ENCODE measurements at regions not wholly inside any gene's neighbourhood (a gene's known extent, or its start where the extent isn't known, plus 50 kb on each side); places are given as distances from the start of the nearest gene placed in this dataset.
A peak's percentile ranks its signal among the peaks of the same experiment; 100 is the strongest.
"Not testable (repeated sequence)": the region's sequence is repeated elsewhere in the genome, so short reads cannot be mapped to it uniquely, and the experiment has no call there.

DNA sequence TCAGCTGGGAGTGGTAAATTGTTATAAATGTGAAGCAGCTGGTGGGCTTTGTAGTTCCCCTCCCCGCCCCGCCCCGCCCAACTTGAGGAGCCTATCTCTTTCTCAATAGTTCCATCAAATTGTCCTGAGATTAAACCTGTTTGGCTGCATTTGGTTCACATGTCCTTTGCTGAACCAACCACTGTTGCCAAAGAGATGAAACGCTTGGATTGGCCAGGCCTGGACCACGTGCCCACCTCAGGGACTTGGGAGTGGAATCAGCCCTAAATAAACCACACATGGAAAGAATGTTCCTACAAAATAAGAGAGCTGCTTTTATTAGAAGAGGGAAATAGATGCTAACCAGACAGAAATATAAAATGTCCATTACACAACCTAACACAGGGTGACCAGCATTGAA, 424.9 kb upstream of the KAZN start:
- Histone ChIP-seq H3K36me3 (no peaks in the 10 kb centered on the region), H3K27me3 (no peaks in the 10 kb centered on the region), H3K9me3 (peaks cover 0 to 6% of the 10 kb centered on the region in 2 donors), H3K4me3 (no peak overlapping the region), H3K27ac (no peak overlapping the region), H3K4me1 (no peaks in the 10 kb centered on the region)
- TF ChIP-seq, protein P1, sequence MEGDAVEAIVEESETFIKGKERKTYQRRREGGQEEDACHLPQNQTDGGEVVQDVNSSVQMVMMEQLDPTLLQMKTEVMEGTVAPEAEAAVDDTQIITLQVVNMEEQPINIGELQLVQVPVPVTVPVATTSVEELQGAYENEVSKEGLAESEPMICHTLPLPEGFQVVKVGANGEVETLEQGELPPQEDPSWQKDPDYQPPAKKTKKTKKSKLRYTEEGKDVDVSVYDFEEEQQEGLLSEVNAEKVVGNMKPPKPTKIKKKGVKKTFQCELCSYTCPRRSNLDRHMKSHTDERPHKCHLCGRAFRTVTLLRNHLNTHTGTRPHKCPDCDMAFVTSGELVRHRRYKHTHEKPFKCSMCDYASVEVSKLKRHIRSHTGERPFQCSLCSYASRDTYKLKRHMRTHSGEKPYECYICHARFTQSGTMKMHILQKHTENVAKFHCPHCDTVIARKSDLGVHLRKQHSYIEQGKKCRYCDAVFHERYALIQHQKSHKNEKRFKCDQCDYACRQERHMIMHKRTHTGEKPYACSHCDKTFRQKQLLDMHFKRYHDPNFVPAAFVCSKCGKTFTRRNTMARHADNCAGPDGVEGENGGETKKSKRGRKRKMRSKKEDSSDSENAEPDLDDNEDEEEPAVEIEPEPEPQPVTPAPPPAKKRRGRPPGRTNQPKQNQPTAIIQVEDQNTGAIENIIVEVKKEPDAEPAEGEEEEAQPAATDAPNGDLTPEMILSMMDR (IDR thresholded peaks at IDR 0.05) = no peak
- DNase-seq (no peak), ATAC-seq (no peak)
- intact Hi-C loops (cut with DNase I) = no loop called here

DNA sequence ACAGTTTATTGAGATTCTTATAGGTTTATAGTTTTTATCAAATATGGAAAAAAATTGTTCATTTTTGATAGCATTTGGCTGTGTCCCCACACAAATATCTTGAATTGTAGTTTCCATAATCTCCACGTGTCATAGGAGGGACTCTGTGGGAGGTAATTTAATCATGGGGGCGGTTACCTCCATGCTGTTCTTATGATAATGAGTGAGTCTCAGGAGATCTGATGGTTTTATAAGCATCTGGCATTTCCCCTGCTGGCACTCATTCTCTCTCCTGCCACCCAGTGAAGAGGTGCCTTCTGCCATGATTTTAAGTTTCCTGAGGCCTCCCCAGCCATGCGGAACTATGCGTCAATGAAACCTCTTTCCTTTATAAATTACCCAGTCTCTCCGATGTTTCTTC, 420.6 kb upstream of the KAZN start:
- H3K4me3 ChIP-seq; intact Hi-C loops (cut with DNase I); H3K4me1 ChIP-seq; H3K27ac ChIP-seq; DNase-seq; ATAC-seq; H3K9me3 ChIP-seq; H3K36me3 ChIP-seq: not testable (repeated sequence)
- peaks cover 0 to 12% of the 10 kb centered on the region in 2 donors for H3K27me3 ChIP-seq

DNA sequence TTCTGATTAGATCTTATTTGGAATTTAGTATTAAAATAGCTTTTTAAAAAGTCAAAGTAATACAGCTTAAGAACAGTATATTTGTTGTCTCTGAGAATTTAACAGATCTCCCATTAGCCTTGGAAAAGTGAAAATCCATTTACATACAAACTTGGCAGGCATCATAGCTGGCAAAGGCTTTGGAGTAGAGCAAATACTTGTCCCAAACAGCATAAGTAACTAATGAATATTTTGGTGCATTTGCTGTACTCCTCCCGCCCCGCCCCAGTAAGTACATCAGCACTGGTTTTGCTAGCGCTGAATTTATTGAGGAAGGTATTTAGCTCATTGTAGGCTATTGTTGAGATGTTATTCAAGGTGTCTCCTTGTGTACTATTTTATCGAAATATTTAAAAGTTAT, 417.7 kb upstream of the KAZN start:
- no peak overlapping the region for H3K4me3 ChIP-seq
- no peaks in the 10 kb centered on the region for H3K36me3 ChIP-seq
- intact Hi-C loops (cut with DNase I) = no loop called here
- H3K9me3 ChIP-seq = no peaks in the 10 kb centered on the region
- no peaks in the 10 kb centered on the region for H3K4me1 ChIP-seq
- DNase-seq (peak in 1 of 4 donors; percentile 24), ATAC-seq (peak; percentile 37)
- H3K27me3 ChIP-seq = peaks cover 0 to 12% of the 10 kb centered on the region in 2 donors
- H3K27ac ChIP-seq = no peak overlapping the region
- TF ChIP-seq, protein P1 (IDR thresholded peaks at IDR 0.05) = no peak

DNA sequence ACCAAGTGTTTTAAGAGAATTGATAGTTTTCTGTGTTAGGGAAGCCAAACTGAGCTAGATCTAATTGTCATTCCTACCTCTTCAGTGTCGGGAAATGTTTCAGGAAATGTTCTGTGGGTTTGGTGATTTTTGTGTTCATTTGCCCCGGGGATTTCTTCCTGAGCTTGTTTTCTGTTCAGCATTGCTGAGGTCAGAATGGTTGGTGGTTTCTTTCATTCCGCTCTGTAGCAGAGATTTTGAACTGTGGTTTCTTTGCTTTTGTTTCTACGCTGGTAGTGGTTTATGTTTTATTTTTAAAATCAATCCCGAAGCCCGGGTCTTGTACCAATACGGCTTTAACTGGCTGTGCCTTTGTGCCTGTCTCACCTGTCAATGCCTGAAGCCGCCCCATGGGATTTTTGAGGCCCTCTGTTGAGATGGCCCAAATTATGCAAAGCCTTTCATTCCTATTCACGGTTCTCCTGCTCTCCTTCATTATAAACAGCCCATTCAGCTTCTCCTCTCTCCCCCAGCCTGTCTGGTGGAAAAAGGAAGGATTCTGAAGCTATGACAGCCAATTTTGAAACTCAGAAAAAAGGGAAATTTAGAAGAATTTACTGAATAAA, 417.2 kb upstream of the KAZN start:
- DNase-seq (no peak), ATAC-seq (no peak)
- Histone ChIP-seq H3K9me3 (no peaks in the 10 kb centered on the region), H3K27ac (no peak overlapping the region), H3K4me3 (no peak overlapping the region), H3K4me1 (no peaks in the 10 kb centered on the region), H3K27me3 (peaks cover 0 to 12% of the 10 kb centered on the region in 2 donors), H3K36me3 (no peaks in the 10 kb centered on the region)
- TF ChIP-seq, protein P1 (IDR thresholded peaks at IDR 0.05) = no peak
- intact Hi-C loops (cut with DNase I) = no loop called here

DNA sequence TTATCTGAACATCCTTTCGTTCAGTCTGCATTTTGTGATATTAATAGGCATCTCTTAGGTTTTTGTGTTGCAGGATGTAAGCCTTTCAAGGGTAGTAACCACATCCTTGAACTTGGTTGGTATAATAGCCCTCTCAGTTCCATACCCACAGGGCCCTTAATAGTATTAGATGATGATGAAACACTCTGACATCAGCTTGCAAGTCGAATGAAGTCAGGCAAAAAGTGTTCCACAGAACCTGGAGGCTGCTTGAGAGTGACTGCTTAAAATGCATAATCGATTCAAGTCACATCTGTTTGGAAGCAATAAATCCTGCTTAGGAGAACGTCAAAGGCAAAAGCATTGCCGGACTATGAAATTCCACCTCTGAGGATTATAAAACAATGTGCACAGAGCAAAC, 415.6 kb upstream of the KAZN start:
- H3K4me3 ChIP-seq = no peak overlapping the region
- DNase-seq = no peak
- H3K27me3 ChIP-seq = peaks cover 0 to 12% of the 10 kb centered on the region in 2 donors
- H3K27ac ChIP-seq = no peak overlapping the region
- TF ChIP-seq, protein P1 (IDR thresholded peaks at IDR 0.05) = no peak
- no peaks in the 10 kb centered on the region for H3K36me3 ChIP-seq
- intact Hi-C loops (cut with DNase I) = no loop called here
- no peaks in the 10 kb centered on the region for H3K4me1 ChIP-seq
- H3K9me3 ChIP-seq = no peaks in the 10 kb centered on the region
- ATAC-seq = no peak

DNA sequence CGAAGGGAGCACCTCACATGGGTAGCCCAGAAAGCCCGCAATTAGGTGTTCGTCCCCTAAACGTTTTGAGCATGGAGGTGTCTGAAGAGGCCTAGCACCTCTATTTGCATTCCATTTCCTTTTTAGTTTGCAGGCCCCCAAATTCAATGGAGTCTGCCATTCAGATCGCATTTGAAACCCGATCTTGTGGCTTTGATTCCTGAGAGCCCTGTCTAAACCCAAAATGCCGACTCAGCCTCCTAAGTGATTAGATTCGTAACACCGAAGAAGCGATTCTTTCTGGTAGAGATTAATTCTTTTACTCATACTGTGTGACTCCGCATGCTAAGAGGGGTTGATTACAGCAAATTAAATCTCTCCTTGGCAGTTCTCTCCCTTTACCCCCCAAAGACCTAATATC, 415.2 kb upstream of the KAZN start:
- DNase-seq (no peak), ATAC-seq (no peak)
- peaks cover 0 to 12% of the 10 kb centered on the region in 2 donors for H3K27me3 ChIP-seq
- no peaks in the 10 kb centered on the region for H3K4me1 ChIP-seq
- no peak overlapping the region for H3K27ac ChIP-seq
- no peaks in the 10 kb centered on the region for H3K36me3 ChIP-seq
- no peaks in the 10 kb centered on the region for H3K9me3 ChIP-seq
- intact Hi-C loops (cut with DNase I) = no loop called here
- no peak overlapping the region for H3K4me3 ChIP-seq
- TF ChIP-seq, protein P1 (IDR thresholded peaks at IDR 0.05) = no peak
